ENCODE measurements at regions not wholly inside any gene's neighbourhood (a gene's known extent, or its start where the extent isn't known, plus 50 kb on each side); places are given as distances from the start of the nearest gene placed in this dataset.

- Histone ChIP-seq H3K4me3 (replicated peaks in 1 of 3; ENCODE audit: insufficient read depth in 1 of 3, low read depth in 1 of 3, low read length in 3 of 3) (no peak overlapping the region), H3K4me2 (ENCODE audit: insufficient read depth, low read length) (no peak overlapping the region), H3K79me2 (ENCODE audit: control insufficient read depth, insufficient read depth, low read length) (no peaks in the 10 kb centered on the region), H4K20me1 (replicated peaks; ENCODE audit: control insufficient read depth, extremely low read depth, insufficient read depth, low read length) (no peaks in the 10 kb centered on the region), H3K27ac (ENCODE audit: insufficient read depth, low read depth, low read length) (no peak overlapping the region), H3K36me3 (ENCODE audit: control insufficient read depth in 2 of 2, extremely low read depth in 1 of 2, insufficient read depth in 2 of 2, low read length in 2 of 2) (no peaks in the 10 kb centered on the region), H3K9ac (replicated peaks; ENCODE audit: extremely low read depth, insufficient read depth, low read length) (no peak overlapping the region), H3K4me1 (ENCODE audit: control insufficient read depth, extremely low read depth, insufficient read depth, low read length) (no peaks in the 10 kb centered on the region), H3K9me3 (replicated peaks; ENCODE audit: control insufficient read depth, insufficient read depth, low read length) (no peaks in the 10 kb centered on the region), H2AFZ (ENCODE audit: low read depth, low read length) (no peak overlapping the region), H3K27me3 (ENCODE audit: control insufficient read depth in 2 of 2, insufficient read depth in 2 of 2, low read length in 2 of 2) (no peaks in the 10 kb centered on the region), H3K9me1 (replicated peaks; ENCODE audit: control insufficient read depth, extremely low read depth, insufficient read depth, low read length) (no peaks in the 10 kb centered on the region)
- TF ChIP-seq POLR2AphosphoS5 (IDR thresholded peaks at IDR 0.05; ENCODE audit: insufficient read depth, low read depth, low read length) (no peak), FOS (IDR thresholded peaks at IDR 0.05; ENCODE audit: borderline replicate concordance, insufficient read depth, low read length) (no peak), JUN (IDR thresholded peaks at IDR 0.05; ENCODE audit: borderline replicate concordance, insufficient read depth, insufficient read length, low read depth) (no peak), CTCF (IDR thresholded peaks at IDR 0.05; ENCODE audit: extremely low read depth in 1 of 2, insufficient read depth in 1 of 2, low read depth in 1 of 2, low read length in 2 of 2) (no peak), EZH2 (IDR thresholded peaks at IDR 0.05; ENCODE audit: borderline replicate concordance, low read depth, low read length, severe bottlenecking) (no peak), MYC (IDR thresholded peaks at IDR 0.05; ENCODE audit: low read depth, low read length) (no peak), GATA2 (IDR thresholded peaks at IDR 0.05; ENCODE audit: insufficient read depth, insufficient read length, low read depth, low read length) (no peak), POLR2A (IDR thresholded peaks at IDR 0.05; ENCODE audit: low read depth, low read length) (no peak)
- TF ChIP-seq, protein P1, sequence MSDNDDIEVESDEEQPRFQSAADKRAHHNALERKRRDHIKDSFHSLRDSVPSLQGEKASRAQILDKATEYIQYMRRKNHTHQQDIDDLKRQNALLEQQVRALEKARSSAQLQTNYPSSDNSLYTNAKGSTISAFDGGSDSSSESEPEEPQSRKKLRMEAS (IDR thresholded peaks at IDR 0.05; ENCODE audit: insufficient read depth, insufficient read length): no peak
- no peak for FAIRE-seq
- CTCF ChIA-PET: interaction anchor here (0.9 to 1.4 kb wide), 2 partner anchors 9 to 19 kb away, joined by 3 read pairs; no protein-coding TSS in a partner anchor
- dilution Hi-C loops (cut with MboI; ENCODE audit: extremely low pct_ligation_motif_present, low sequenced_read_pairs): no loop called here
- DNase-seq (ENCODE audit: low read depth, low spot score): no peak
- POLR2A ChIA-PET: no interaction called here
- intact Hi-C loops (cut with micrococcal nuclease): no loop called here
- no TSS peak for BruUV-seq (replicated peaks)
Observed at GRCh38 chr7:20005081-20005480, 212.1 kb downstream of the MACC1 start.
